ENCODE measurements at regions not wholly inside any gene's neighbourhood (a gene's known extent, or its start where the extent isn't known, plus 50 kb on each side); places are given as distances from the start of the nearest gene placed in this dataset.

DNA sequence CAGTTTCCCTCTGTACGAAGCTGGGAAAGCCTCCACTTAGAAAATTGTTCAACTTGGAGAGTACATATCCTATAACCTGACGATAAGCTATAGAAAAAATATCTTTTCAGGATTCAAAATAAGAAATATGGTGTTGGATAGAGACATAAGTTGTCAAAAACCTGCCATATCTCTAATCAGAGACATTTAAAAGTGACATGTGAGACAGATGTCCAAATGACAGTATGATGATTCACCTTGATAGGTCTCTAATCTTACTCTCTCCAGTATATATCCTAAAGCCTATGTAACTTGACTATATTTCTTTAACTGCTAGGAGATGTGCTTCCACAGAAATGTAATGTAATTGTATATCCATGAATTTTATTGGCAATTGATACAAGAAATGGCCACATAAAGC, 932.4 kb upstream of the MAN1A1 start:
- no peak overlapping the region for H3K27ac ChIP-seq (ENCODE audit: insufficient read depth, low read length)
- no peak overlapping the region for H3K56ac ChIP-seq (ENCODE audit: extremely low read depth, insufficient read depth, low read length)
- no peak overlapping the region for H2BK5ac ChIP-seq (ENCODE audit: low read depth, low read length, poor library complexity, severe bottlenecking)
- H2BK20ac ChIP-seq (ENCODE audit: low read depth, low read length) = no peak overlapping the region
- no peak overlapping the region for H3K4me3 ChIP-seq (ENCODE audit: insufficient read depth, low read depth, low read length)
- intact Hi-C loops (cut with micrococcal nuclease) (no loop called here), dilution Hi-C loops (cut with HindIII; ENCODE audit: low sequenced_read_pairs, unreplicated experiment) (no loop called here), in situ Hi-C loops (cut with MboI; ENCODE audit: low sequenced_read_pairs) (no loop called here)
- no peak for TF ChIP-seq SMC3 (IDR thresholded peaks at IDR 0.05; ENCODE audit: low read depth, low read length)
- no peak for TF ChIP-seq POLR2A (IDR thresholded peaks at IDR 0.05; ENCODE audit: low read depth, low read length)
- no peak for TF ChIP-seq USF2 (IDR thresholded peaks at IDR 0.05; ENCODE audit: low read depth, low read length)
- TF ChIP-seq NFE2L2 (IDR thresholded peaks at IDR 0.05; ENCODE audit: low read depth, low read length) = no peak
- TF ChIP-seq MXI1 (IDR thresholded peaks at IDR 0.05; ENCODE audit: borderline replicate concordance, low read depth, low read length) = no peak
- no peak for TF ChIP-seq CHD1 (IDR thresholded peaks at IDR 0.05; ENCODE audit: low read depth, low read length)
- no peak for TF ChIP-seq FOS (IDR thresholded peaks at IDR 0.05; ENCODE audit: low read depth, low read length)
- H3K9ac ChIP-seq (ENCODE audit: low read depth, low read length) = no peak overlapping the region
- ATAC-seq (ENCODE audit: low read depth) (no peak), DNase-seq (no peak)
- H3K23ac ChIP-seq (ENCODE audit: low read depth, low read length) = no peak overlapping the region
- H2AK9ac ChIP-seq (replicated peaks; ENCODE audit: low read depth, low read length, poor library complexity) = no peak overlapping the region
- H3K4me1 ChIP-seq (ENCODE audit: control insufficient read depth, insufficient read depth, low read length) = no peaks in the 10 kb centered on the region
- CTCF ChIA-PET = interaction anchor here (0.7 kb wide), 1 partner anchor 78 kb away, joined by 4 read pairs; no protein-coding TSS in a partner anchor
- H3K14ac ChIP-seq (replicated peaks; ENCODE audit: low read depth, low read length) = no peak overlapping the region
- H4K5ac ChIP-seq (ENCODE audit: low read depth, low read length) = no peak overlapping the region
- H3K4ac ChIP-seq (ENCODE audit: low read depth, low read length) = no peak overlapping the region
- POLR2A ChIA-PET (ENCODE audit: unreplicated experiment) = no interaction called here
- H3K79me1 ChIP-seq (ENCODE audit: low read depth in 1 of 2, low read length in 2 of 2) = no peaks in the 10 kb centered on the region
- H3K36me3 ChIP-seq (ENCODE audit: control insufficient read depth, insufficient read depth, low read length) = no peaks in the 10 kb centered on the region
- no TSS peak for BruUV-seq (replicated peaks)
- no peaks in the 10 kb centered on the region for H3K9me1 ChIP-seq (ENCODE audit: insufficient read depth, low read length)
- H2BK15ac ChIP-seq (ENCODE audit: low read depth, low read length) = no peak overlapping the region
- peaks cover 3% of the 10 kb centered on the region for H3K9me3 ChIP-seq (ENCODE audit: control insufficient read depth, insufficient read depth, low read length)
- H2BK120ac ChIP-seq (ENCODE audit: low read depth, low read length) = no peak overlapping the region
- H2AFZ ChIP-seq (replicated peaks; ENCODE audit: low read length, poor library complexity) = no peak overlapping the region
- H4K8ac ChIP-seq (ENCODE audit: low read depth in 2 of 2, low read length in 2 of 2) = no peak overlapping the region
- no peak overlapping the region for H2AK5ac ChIP-seq (ENCODE audit: low read depth, low read length)
- WGBS, 2 experiments (ENCODE audit: extremely low coverage in 2 of 2, insufficient read length in 1 of 2) = no CpG with 5 or more reads among the region's 2 CpGs
- no peak overlapping the region for H3K18ac ChIP-seq (ENCODE audit: low read depth, low read length)
- no peak overlapping the region for H3K4me2 ChIP-seq (ENCODE audit: low read depth, low read length)
- no peaks in the 10 kb centered on the region for H3K27me3 ChIP-seq (ENCODE audit: control insufficient read depth, insufficient read depth, low read length)
- H4K91ac ChIP-seq (ENCODE audit: insufficient read depth, low read depth, low read length) = no peak overlapping the region
- no peaks in the 10 kb centered on the region for H4K20me1 ChIP-seq (ENCODE audit: insufficient read depth, low read length)

Data from IMR-90 (cell line).